ENCODE measurements at regions not wholly inside any gene's neighbourhood (a gene's known extent, or its start where the extent isn't known, plus 50 kb on each side); places are given as distances from the start of the nearest gene placed in this dataset.

GRCh38 chr15:70429056-70429722 is 331.5 kb upstream of the TLE3 start:
- no peaks in the 10 kb centered on the region for H3K79me1 ChIP-seq (ENCODE audit: low read depth in 1 of 2, low read length in 2 of 2)
- no peak overlapping the region for H3K27ac ChIP-seq (ENCODE audit: insufficient read depth, low read length)
- H3K9me3 ChIP-seq (ENCODE audit: control insufficient read depth, insufficient read depth, low read length) = peaks cover 5% of the 10 kb centered on the region
- DNase-seq (no peak), ATAC-seq (ENCODE audit: low read depth) (no peak)
- H3K23ac ChIP-seq (ENCODE audit: low read depth, low read length) = no peak overlapping the region
- no peak overlapping the region for H3K4me2 ChIP-seq (ENCODE audit: low read depth, low read length)
- WGBS, 2 experiments (ENCODE audit: extremely low coverage in 2 of 2, insufficient read length in 1 of 2) = no CpG with 5 or more reads among the region's 5 CpGs
- H3K9me1 ChIP-seq (ENCODE audit: insufficient read depth, low read length) = no peaks in the 10 kb centered on the region
- H4K8ac ChIP-seq (ENCODE audit: low read depth in 2 of 2, low read length in 2 of 2) = no peak overlapping the region
- H2BK15ac ChIP-seq (ENCODE audit: low read depth, low read length) = no peak overlapping the region
- TF ChIP-seq RAD21 (IDR thresholded peaks at IDR 0.05; ENCODE audit: low read length) = no peak
- no peak overlapping the region for H3K9ac ChIP-seq (ENCODE audit: low read depth, low read length)
- no peak overlapping the region for H2BK5ac ChIP-seq (ENCODE audit: low read depth, low read length, poor library complexity, severe bottlenecking)
- H3K14ac ChIP-seq (replicated peaks; ENCODE audit: low read depth, low read length) = no peak overlapping the region
- no peak overlapping the region for H2AK9ac ChIP-seq (replicated peaks; ENCODE audit: low read depth, low read length, poor library complexity)
- ChIA-PET POLR2A (ENCODE audit: unreplicated experiment) (no interaction called here), CTCF (no interaction called here)
- peaks cover 31% of the 10 kb centered on the region for H3K27me3 ChIP-seq (ENCODE audit: control insufficient read depth, insufficient read depth, low read length)
- no peak overlapping the region for H2BK20ac ChIP-seq (ENCODE audit: low read depth, low read length)
- BruUV-seq (replicated peaks) = no TSS peak
- H4K91ac ChIP-seq (ENCODE audit: insufficient read depth, low read depth, low read length) = no peak overlapping the region
- no peak overlapping the region for H3K4ac ChIP-seq (ENCODE audit: low read depth, low read length)
- no peak overlapping the region for H2AK5ac ChIP-seq (ENCODE audit: low read depth, low read length)
- dilution Hi-C loops (cut with HindIII; ENCODE audit: low sequenced_read_pairs, unreplicated experiment) (no loop called here), intact Hi-C loops (cut with micrococcal nuclease) (no loop called here), in situ Hi-C loops (cut with MboI; ENCODE audit: low sequenced_read_pairs) (no loop called here)
- H3K4me1 ChIP-seq (ENCODE audit: control insufficient read depth, insufficient read depth, low read length) = peaks cover 12% of the 10 kb centered on the region
- H3K18ac ChIP-seq (ENCODE audit: low read depth, low read length) = no peak overlapping the region
- no peak overlapping the region for H3K4me3 ChIP-seq (ENCODE audit: insufficient read depth, low read depth, low read length)
- H2BK120ac ChIP-seq (ENCODE audit: low read depth, low read length) = no peak overlapping the region
- no peak overlapping the region for H4K5ac ChIP-seq (ENCODE audit: low read depth, low read length)
- H3K36me3 ChIP-seq (ENCODE audit: control insufficient read depth, insufficient read depth, low read length) = no peaks in the 10 kb centered on the region
- H3K56ac ChIP-seq (ENCODE audit: extremely low read depth, insufficient read depth, low read length) = no peak overlapping the region
- H4K20me1 ChIP-seq (ENCODE audit: insufficient read depth, low read length) = no peaks in the 10 kb centered on the region; the same call in 1 of the 2 replicates
- no peak overlapping the region for H2AFZ ChIP-seq (replicated peaks; ENCODE audit: low read length, poor library complexity)
